ENCODE measurements at regions not wholly inside any gene's neighbourhood (a gene's known extent, or its start where the extent isn't known, plus 50 kb on each side); places are given as distances from the start of the nearest gene placed in this dataset.

- H3K27ac ChIP-seq: no peak overlapping the region
- TF ChIP-seq CTCF (IDR thresholded peaks at IDR 0.05): no peak
- peak; percentile 15 for ATAC-seq
- intact Hi-C loops (cut with DNase I): no loop called here
- H3K36me3 ChIP-seq: no peaks in the 10 kb centered on the region
- no peak for DNase-seq
- H3K4me1 ChIP-seq: no peaks in the 10 kb centered on the region
- H3K9me3 ChIP-seq: no peaks in the 10 kb centered on the region
- no peaks in the 10 kb centered on the region for H3K27me3 ChIP-seq
- no peak overlapping the region for H3K4me3 ChIP-seq
These were observed 566.5 kb upstream of the B3GAT1 start for GRCh38 chr11:134978388-134979088.

GRCh38 chr11:134976551-134976950, 564.5 kb upstream of the B3GAT1 start:
- no peak overlapping the region for H3K27ac ChIP-seq
- H3K36me3 ChIP-seq: no peaks in the 10 kb centered on the region
- no peaks in the 10 kb centered on the region for H3K27me3 ChIP-seq
- no peaks in the 10 kb centered on the region for H3K9me3 ChIP-seq
- intact Hi-C loops (cut with DNase I): no loop called here
- no peak for TF ChIP-seq CTCF (IDR thresholded peaks at IDR 0.05)
- no peak overlapping the region for H3K4me3 ChIP-seq
- no peaks in the 10 kb centered on the region for H3K4me1 ChIP-seq
- DNase-seq (no peak), ATAC-seq (no peak)

- no peak for TF ChIP-seq CTCF (IDR thresholded peaks at IDR 0.05)
- Histone ChIP-seq H3K4me1 (no peaks in the 10 kb centered on the region), H3K27ac (no peak overlapping the region), H3K4me3 (no peak overlapping the region), H3K36me3 (no peaks in the 10 kb centered on the region), H3K9me3 (no peaks in the 10 kb centered on the region), H3K27me3 (no peaks in the 10 kb centered on the region)
- no peak for DNase-seq
- ATAC-seq: no peak
- intact Hi-C loops (cut with DNase I): no loop called here
These were observed 563.9 kb upstream of the B3GAT1 start for GRCh38 chr11:134975866-134976376.

GRCh38 chr11:134973801-134974200, 561.8 kb upstream of the B3GAT1 start:
- H3K27ac ChIP-seq: no peak overlapping the region
- intact Hi-C loops (cut with DNase I): no loop called here
- H3K9me3 ChIP-seq: no peaks in the 10 kb centered on the region
- ATAC-seq: no peak
- no peak overlapping the region for H3K4me3 ChIP-seq
- TF ChIP-seq CTCF (IDR thresholded peaks at IDR 0.05): no peak
- H3K36me3 ChIP-seq: no peaks in the 10 kb centered on the region
- no peak for DNase-seq
- no peaks in the 10 kb centered on the region for H3K4me1 ChIP-seq
- no peaks in the 10 kb centered on the region for H3K27me3 ChIP-seq

GRCh38 chr11:134971381-134971780, 559.3 kb upstream of the B3GAT1 start:
- H3K4me3 ChIP-seq: no peak overlapping the region
- no peak for TF ChIP-seq CTCF (IDR thresholded peaks at IDR 0.05)

More at GRCh38 chr11:134971381-134971780, 559.3 kb upstream of the B3GAT1 start:
- no peak overlapping the region for H3K27ac ChIP-seq
- intact Hi-C loops (cut with DNase I): no loop called here
- DNase-seq (no peak), ATAC-seq (no peak)
- no peaks in the 10 kb centered on the region for H3K4me1 ChIP-seq
- no peaks in the 10 kb centered on the region for H3K9me3 ChIP-seq
- H3K36me3 ChIP-seq: no peaks in the 10 kb centered on the region
- H3K27me3 ChIP-seq: no peaks in the 10 kb centered on the region

Data from upper lobe of right lung (tissue), 1 donor.